NCI-H2196 (cell line): ENCODE measurements at regions not wholly inside any gene's neighbourhood (a gene's known extent, or its start where the extent isn't known, plus 50 kb on each side); places are given as distances from the start of the nearest gene placed in this dataset.

Experiments
- DNase-seq: peaks from one replicate; lab custom pipeline; 2025; ENCODE audit not compliant: unreplicated experiment; lab: John Stamatoyannopoulos, UW

- no peak for DNase-seq
These were observed 205.3 kb upstream of the CCDC150 start for GRCh38 chr2:196434217-196434616.

GRCh38 chr2:196435189-196435588, 204.3 kb upstream of the CCDC150 start:
- no peak for DNase-seq

- no peak for DNase-seq
These were observed 201.9 kb upstream of the CCDC150 start for GRCh38 chr2:196437626-196438025.

DNA sequence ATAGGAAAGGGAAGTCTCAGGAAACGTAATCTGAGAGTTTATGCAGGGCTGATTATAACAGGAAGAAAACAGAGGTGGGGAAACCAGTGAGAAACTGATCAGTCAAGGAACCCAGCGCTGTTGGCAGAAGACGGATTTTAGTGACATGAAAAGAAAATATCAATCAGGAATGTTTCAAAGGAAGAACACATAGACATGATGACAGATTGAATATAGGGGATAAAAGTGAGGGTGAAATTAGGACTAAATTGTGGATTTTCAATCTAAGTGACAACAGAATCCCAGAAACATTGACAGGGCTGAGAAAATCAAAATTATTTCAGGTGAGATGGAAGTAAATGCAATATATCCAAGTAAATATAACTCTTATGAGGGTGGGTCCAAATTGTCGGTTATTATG, 199.8 kb upstream of the CCDC150 start:
- DNase-seq = no peak

DNA sequence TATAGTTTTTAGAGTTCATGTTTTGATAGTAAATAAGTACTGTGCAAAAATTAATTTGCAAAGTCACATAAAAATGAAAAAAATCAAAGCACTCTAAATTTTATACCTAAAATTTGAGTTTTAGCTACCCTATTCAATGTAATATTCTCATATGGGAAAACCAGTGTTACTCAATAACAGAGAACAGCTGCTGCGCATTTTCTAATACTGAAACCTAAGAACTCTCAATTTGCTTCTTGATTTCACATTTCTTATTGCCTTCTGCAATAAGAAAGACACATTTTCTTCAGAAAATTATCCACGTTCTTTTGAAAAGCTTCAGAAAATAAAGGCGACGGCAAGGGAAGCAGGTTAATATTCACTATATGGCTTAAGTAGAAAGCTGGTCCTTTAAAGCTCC, 199.1 kb upstream of the CCDC150 start:
- no peak for DNase-seq

DNA sequence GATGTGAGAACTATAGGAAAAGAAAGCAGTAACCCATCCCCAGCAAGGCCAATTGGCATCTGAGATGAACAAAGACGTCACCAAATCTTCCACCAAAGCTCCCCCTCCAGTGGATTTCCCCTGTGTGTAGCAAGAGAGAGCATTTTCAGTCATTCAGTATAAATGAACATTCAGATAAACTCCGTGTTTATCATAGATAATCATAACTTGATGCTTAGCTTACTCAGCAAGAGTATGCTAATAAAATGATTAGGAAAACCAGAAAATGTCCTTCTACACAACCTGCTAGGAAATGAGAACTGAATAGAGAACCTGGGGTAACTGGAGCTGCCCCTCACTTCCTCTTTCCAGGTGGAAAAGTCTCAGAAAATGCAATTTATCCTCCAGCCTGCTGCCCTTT, 198.0 kb upstream of the CCDC150 start:
- no peak for DNase-seq

GRCh38 chr2:196442211-196442610, 197.3 kb upstream of the CCDC150 start:
- DNase-seq = no peak

DNA sequence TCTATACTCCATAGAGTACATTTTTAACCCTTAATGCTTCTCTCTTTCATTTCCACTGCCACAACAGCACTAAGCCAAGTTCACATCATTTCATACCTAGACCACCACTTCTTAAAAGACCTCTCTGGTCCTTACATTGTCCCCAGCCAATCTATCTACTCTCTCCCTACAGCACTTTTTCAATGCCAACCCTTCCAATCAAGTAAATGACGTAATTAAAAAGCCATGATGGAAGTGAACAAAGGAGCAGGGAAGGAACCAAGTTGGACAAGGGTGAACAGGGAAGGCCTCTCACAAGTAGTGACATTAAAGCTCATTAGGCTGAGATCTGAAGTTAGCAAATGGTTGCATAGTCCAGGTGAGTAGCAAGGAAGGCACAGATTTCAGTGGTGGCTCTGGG, 195.1 kb upstream of the CCDC150 start:
- no peak for DNase-seq

GRCh38 chr2:196445991-196446390, 193.5 kb upstream of the CCDC150 start:
- DNase-seq = no peak

DNA sequence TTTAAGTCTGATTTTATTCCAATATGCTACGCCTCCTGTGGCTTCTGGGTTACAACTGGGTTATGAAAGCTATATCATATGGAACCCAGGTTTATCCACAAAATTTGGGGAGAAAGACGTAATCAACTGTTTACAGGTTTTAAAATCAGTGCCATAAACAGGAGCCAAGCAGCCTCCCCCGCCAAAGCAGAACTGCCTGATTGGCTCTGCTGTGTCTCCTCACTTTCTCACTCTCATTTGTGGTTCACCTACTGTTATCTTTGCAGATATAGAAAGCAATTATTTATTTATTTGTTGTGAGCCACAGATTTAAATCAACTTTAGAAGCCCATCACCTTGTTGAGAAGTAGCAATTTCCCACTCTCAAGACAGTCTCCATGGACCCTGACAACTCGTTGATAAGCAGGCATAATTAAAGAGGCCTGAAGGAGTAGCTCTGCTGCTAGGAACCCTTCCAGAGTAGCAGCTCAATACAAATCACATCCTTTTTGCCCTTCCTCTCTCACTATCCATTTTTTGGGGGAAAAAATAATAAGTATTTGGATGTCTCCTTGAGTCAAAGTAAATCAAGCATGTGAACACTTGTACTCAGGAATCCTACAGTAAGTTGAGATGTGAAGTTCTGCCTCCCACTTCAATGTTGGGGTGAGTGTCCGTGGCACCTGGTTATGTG, 191.0 kb upstream of the CCDC150 start:
- no peak for DNase-seq

- DNase-seq = no peak
These were observed 190.4 kb upstream of the CCDC150 start for GRCh38 chr2:196449083-196449482.

- no peak for DNase-seq
These were observed 186.8 kb upstream of the CCDC150 start for GRCh38 chr2:196452758-196453157.

DNA sequence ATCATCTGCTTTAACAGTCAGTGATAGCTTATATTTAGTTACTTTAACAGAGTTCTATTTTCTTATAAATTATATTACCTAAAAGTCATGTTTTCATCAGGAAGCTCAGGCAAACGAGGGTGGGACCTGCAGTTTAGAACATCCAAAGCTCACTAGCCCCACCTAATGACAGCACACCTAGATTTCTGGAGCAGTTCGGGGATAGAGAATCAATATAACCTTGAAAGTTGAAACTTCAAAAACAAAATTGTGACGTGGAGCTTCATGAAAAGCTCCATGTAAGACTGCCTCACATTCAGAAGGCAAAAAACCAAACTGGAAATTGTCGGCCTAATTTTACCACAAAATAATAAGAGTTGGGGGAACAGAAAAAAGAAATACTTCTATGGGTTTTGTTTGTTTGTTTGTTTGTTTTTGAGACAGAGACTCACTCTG, 185.9 kb upstream of the CCDC150 start:
- no peak for DNase-seq

DNA sequence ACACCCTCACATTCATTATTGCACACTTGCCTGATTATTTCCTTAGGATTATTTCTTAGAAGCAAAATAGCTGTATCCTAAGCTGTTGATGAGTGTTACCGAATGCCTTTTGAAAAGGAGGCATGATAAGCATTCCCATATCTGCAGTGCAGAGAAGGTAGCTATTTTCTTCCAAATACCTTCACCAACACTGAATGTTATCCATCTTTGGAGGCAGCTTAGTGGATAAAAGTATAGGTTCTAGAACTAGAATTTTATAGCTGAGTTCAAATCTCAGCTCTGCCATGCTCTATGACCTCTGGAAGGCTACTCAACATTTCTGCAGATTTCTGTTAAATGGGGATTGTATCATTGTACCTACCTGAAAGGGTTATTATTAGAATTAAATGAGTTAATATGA, 185.0 kb upstream of the CCDC150 start:
- no peak for DNase-seq

DNA sequence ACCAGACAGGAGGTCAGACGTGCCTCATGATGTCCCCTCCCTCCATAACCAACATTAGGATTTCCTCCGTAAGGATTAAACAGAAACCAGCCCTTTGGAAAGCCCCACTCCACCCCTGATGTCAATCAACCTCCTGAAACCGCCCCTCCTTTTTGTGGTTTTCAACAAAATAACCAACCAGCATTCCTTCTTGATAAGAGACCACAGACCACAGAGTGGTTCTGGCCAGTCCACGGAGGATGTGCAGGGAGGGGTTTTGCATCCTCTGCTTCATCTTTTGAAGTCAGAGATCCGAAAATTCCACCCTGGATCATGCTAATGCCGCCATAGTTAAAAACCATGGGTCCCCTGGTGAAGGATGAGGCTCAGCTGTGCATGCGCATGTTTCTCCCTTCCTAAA, 180.0 kb upstream of the CCDC150 start:
- no peak for DNase-seq

DNA sequence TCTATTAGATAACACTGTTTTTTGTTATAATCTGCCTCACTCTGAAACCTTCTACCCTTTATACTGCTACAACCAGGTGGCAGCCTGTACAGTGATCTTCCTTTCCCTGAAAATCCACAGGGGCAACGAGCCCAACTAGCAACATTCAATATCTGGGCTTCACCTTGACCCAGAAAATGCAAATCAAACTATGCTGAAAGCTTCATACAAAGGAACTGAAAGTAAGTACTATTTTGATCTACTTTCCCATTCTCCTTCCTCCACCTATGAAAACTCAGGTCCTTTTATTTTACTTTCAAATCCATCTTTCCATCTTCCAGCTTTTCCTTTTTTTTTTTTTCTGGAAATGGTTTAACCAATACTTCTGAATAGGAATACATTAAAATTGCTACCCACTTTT, 175.8 kb upstream of the CCDC150 start:
- DNase-seq = no peak

- DNase-seq = no peak
These were observed 175.2 kb upstream of the CCDC150 start for GRCh38 chr2:196464311-196464710.

DNA sequence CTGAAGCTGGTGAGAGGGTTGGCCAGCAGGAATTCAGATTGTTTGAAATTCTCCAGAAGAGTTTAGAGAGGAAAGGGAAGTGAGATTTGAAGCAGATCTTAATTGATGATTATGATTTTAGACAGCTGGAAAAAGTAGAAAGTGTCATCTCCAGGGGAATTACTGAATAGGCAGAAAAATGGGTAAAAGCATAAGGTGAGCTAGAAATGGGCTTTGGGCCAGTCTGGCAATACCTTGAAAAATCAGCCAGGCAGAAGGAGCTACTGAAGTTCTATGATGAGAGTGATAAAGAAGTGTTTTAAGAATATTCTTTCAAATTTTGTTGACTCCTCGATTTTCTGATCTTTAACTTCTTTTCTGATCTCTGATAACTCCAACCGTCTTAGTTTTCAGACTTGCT, 172.9 kb upstream of the CCDC150 start:
- DNase-seq = no peak

DNA sequence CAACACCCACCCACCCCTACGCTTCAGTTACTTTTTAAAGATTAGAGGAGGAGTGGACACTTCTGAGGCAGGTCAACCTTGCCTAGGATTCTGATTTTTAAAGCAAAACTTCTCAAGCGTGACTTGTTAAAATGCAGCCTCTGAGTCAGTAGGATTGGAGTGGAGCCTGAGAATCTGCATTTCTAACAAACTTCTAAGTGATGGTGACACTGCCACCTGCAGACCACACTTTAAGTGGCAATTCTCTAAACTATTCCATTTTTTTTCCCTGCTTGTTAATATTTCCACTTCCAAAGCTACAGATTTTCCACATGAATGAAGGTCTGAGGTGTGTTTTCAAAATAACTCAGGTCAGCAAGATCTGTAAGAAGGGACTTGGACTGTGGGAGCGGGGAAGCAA, 171.1 kb upstream of the CCDC150 start:
- no peak for DNase-seq

- DNase-seq = no peak
These were observed 165.9 kb upstream of the CCDC150 start for GRCh38 chr2:196473617-196474016.

- no peak for DNase-seq
These were observed 163.9 kb upstream of the CCDC150 start for GRCh38 chr2:196475611-196476010.

DNA sequence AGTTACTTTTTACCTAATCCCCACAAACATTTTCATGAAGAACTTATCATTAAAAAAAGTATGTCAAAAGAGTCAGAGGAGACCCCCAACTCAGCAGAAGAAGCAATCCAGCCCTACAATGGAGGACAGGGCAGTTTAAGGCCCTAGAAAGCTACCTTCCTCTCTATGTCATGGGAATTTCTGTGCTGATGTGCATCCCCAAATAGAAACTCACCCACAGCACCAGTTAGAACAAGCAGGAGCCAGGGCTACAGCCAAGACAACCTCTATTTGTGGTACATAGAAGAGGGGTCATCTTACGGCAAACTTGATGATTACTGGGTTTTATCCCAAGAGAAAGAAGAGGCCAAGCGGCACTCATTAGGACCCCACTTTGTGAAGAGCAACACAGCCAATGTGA, 160.9 kb upstream of the CCDC150 start:
- DNase-seq = no peak

DNA sequence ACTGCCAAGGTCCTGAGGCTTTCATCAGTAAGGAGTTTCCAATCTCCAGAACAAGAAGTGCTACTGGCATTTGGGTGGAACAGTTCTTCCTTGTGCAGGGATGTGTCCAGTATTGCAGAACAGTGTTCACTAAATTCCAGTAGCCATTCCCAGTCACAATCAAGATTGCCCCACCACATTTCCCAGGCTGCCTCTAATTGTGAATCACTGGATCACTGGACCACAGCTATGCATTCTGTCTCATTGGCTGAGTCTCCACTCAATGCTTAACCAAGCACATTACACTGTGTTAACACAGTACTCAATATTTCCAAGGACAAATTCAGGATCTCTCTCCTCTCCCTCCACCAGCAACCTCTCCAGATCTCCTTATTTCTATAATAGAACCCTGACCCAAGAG, 160.2 kb upstream of the CCDC150 start:
- no peak for DNase-seq
